HepG2 (cell line): ENCODE measurements at regions not wholly inside any gene's neighbourhood (a gene's known extent, or its start where the extent isn't known, plus 50 kb on each side); places are given as distances from the start of the nearest gene placed in this dataset.

Experiments
- ATAC-seq: fragments of 200-7000 bp; cut with Tn5 transposase; 3 replicates; pipeline ENCODE4 v1.9.1; 2020; ENCODE audit warnings: mild to moderate bottlenecking, moderate library complexity
- BruUV-seq: library from RNA; stranded (reverse); fragments of 400-500 nt; replicated peaks from 2 replicates; lab custom pipeline; 2021; lab: Mats Ljungman, UMichigan
- CTCF ChIA-PET: fragments of 300-600 bp; formaldehyde crosslinking; extraction: SDS; loops from one replicate; lab custom pipeline; 2021; ENCODE audit warnings: low total read pairs, inconsistent platforms, low intra/inter-chr PET ratio; lab: Yijun Ruan, JAX
- POLR2A ChIA-PET: fragments of 350-600 bp; sonication (Branson Sonifier 250); formaldehyde crosslinking; loops from one replicate; lab custom pipeline; 2020; ENCODE audit warnings: antibody characterized with exemption, inconsistent platforms; lab: Yijun Ruan, JAX
- DNase-seq: peaks from one replicate; pipeline ENCODE4 v3.0.0-alpha.2; 2015; ENCODE audit warnings: low spot score
- FAIRE-seq: peaks from 3 replicates; lab custom pipeline; 2011; peaks lifted over from hg19 to GRCh38; lab: Jason Lieb, UNC
- H2AFZ ChIP-seq: one replicate; pipeline ENCODE4 v1.6.1; 2011; ENCODE audit warnings: low read length, inconsistent platforms
- H3K27ac ChIP-seq: fragments of 300-600 bp; 3 replicates; pipeline ENCODE4 v1.8.0; 2011; ENCODE audit warnings: mixed run types, mild to moderate bottlenecking, mixed read lengths, low read length, inconsistent platforms; ENCODE audit not compliant: insufficient read depth; ENCODE audit errors: extremely low read length
- H3K27me3 ChIP-seq, 2 experiments: fragments of 200-600 bp in 1 of 2; 2 replicates in 1 of 2; 3 replicates in 1 of 2; pipeline versions ENCODE4 v1.6.0 to v1.8.0; 2011; ENCODE audit warnings: low read length in 2 of 2, mild to moderate bottlenecking in 2 of 2, moderate library complexity in 2 of 2, inconsistent platforms in 1 of 2; ENCODE audit not compliant: insufficient read depth in 2 of 2, control insufficient read depth in 1 of 2
- H3K36me3 ChIP-seq, 2 experiments: fragments of 200-600 bp in 1 of 2; replicated peaks in 1 of 2; 2 replicates in 1 of 2; 3 replicates in 1 of 2; pipeline versions ENCODE4 v1.5.1 to v1.8.0; 2011; ENCODE audit warnings: low read length in 2 of 2, inconsistent platforms in 1 of 2; ENCODE audit not compliant: insufficient read depth in 2 of 2, control insufficient read depth in 1 of 2
- H3K4me1 ChIP-seq: 2 replicates; pipeline ENCODE4 v1.5.1; 2012; ENCODE audit warnings: low read length, inconsistent platforms; ENCODE audit not compliant: insufficient read depth
- H3K4me2 ChIP-seq: 2 replicates; pipeline ENCODE4 v1.6.0; 2011; ENCODE audit warnings: low read depth, low read length, inconsistent platforms
- H3K4me3 ChIP-seq, 3 experiments: fragments of 200-600 bp in 1 of 3; sonication (generic), shearing (Covaris generic) in 1 of 3; replicated peaks in 1 of 3; 2 replicates each; pipeline ENCODE4 v1.5.1; 2011 to 2016; ENCODE audit warnings: low read length in 3 of 3, inconsistent platforms in 2 of 3, low read depth in 2 of 3, mild to moderate bottlenecking in 2 of 3, control low read depth in 1 of 3, mixed read lengths in 1 of 3; ENCODE audit not compliant: insufficient read depth in 1 of 3
- H3K79me2 ChIP-seq: one replicate; pipeline ENCODE4 v1.6.1; 2011; ENCODE audit warnings: low read length, inconsistent platforms; ENCODE audit not compliant: insufficient read depth
- H3K9ac ChIP-seq: 2 replicates; pipeline ENCODE4 v1.6.0; 2011; ENCODE audit warnings: mild to moderate bottlenecking, low read depth, low read length, inconsistent platforms; ENCODE audit not compliant: insufficient read depth
- H3K9me3 ChIP-seq: 2 replicates; pipeline ENCODE4 v1.5.1; 2012; ENCODE audit warnings: mild to moderate bottlenecking, low read length
- H4K20me1 ChIP-seq: 2 replicates; pipeline ENCODE4 v1.6.0; 2011; ENCODE audit warnings: inconsistent platforms, mild to moderate bottlenecking, low read length, moderate library complexity; ENCODE audit not compliant: insufficient read depth
- CTCF ChIP-seq: sonication (generic); formaldehyde crosslinking; IDR thresholded peaks from 2 replicates; pipeline ENCODE4 v1.5.0; 2020; ENCODE audit warnings: mild to moderate bottlenecking, missing genetic modification reagents, moderate library complexity
- GATA4 ChIP-seq: sonication (generic); IDR thresholded peaks from 2 replicates; pipeline ENCODE4 v1.6.1; 2016; ENCODE audit warnings: antibody characterized with exemption, low read depth, borderline replicate concordance
- STAG1 ChIP-seq: sonication (generic); formaldehyde crosslinking; IDR thresholded peaks from 2 replicates; pipeline ENCODE4 v1.4.0; 2020; ENCODE audit warnings: missing genetic modification reagents
- THAP9 ChIP-seq: sonication (generic); formaldehyde crosslinking; IDR thresholded peaks from 2 replicates; pipeline ENCODE4; 2020; ENCODE audit warnings: missing genetic modification reagents, mild to moderate bottlenecking, borderline replicate concordance
- WGBS: methylation state at CpG from one replicate; pipeline ENCODE4 v1.1.6; 2017; ENCODE audit warnings: low lambda C conversion rate; 5-methylcytosine and 5-hydroxymethylcytosine counted together
- in situ Hi-C: cut with HindIII; loops from 2 replicates; pipeline ENCODE4 v1.10.0; 2017; ENCODE audit warnings: low pct_unique_long_range_greater_than_20kb; ENCODE audit not compliant: extremely low pct_ligation_motif_present
- intact Hi-C: fragments of 100-400 bp; cut with micrococcal nuclease; formaldehyde crosslinking; loops from one replicate; pipeline ENCODE4 v1.10.0; 2022; ENCODE audit not compliant: unreplicated experiment

- POLR2A ChIA-PET: no interaction called here
- TF ChIP-seq STAG1 (CRISPR knock-in tag): 0 out of 2 replicates have a peak, but pooled peaks have one; percentile 24
- peak; percentile 23; the same call in 1 of the 2 replicates for TF ChIP-seq CTCF
- TF ChIP-seq GATA4: no peak
- no peak for TF ChIP-seq THAP9 (CRISPR knock-in tag)
- no peak for FAIRE-seq
- Histone ChIP-seq H3K27ac (no peak overlapping the region), H2AFZ (no peak overlapping the region), H3K27me3 (no peaks in the 10 kb centered on the region), H3K9me3 (no peaks in the 10 kb centered on the region), H3K4me1 (no peaks in the 10 kb centered on the region), H3K79me2 (no peaks in the 10 kb centered on the region), H3K9ac (no peak overlapping the region), H3K36me3 (no peaks in the 10 kb centered on the region), H3K4me3 (no peak overlapping the region), H4K20me1 (no peaks in the 10 kb centered on the region), H3K4me2 (no peak overlapping the region)
- intact Hi-C loops (no loop called here), in situ Hi-C loops (no loop called here)
- CTCF ChIA-PET: no interaction called here
- peak; percentile 0 for DNase-seq
- no peak; the same call in 2 of the 3 replicates for ATAC-seq
- WGBS: 0% methylated on average over 1 of the region's 1 CpG
- BruUV-seq: no TSS peak
Observed at GRCh38 chrX:26851981-26852380, 611.2 kb downstream of the PPP4R3C start.
